SK-N-SH treated with all-trans-retinoic acid at 6 μM for 48 hours (cell line): ENCODE measurements at regions not wholly inside any gene's neighbourhood (a gene's known extent, or its start where the extent isn't known, plus 50 kb on each side); places are given as distances from the start of the nearest gene placed in this dataset.
"Not testable (repeated sequence)": the region's sequence is repeated elsewhere in the genome, so short reads cannot be mapped to it uniquely, and the experiment has no call there.

Experiments used
- ATAC-seq: fragments of 200-7000 bp; cut with Tn5 transposase; 3 replicates; pipeline ENCODE4 v1.9.1; 2020; ENCODE audit warnings: mild to moderate bottlenecking, moderate library complexity
- ARNTL ChIP-seq: fragments of 450-650 bp; formaldehyde crosslinking; IDR thresholded peaks from 2 replicates; pipeline ENCODE4 v1.5.0; 2020; ENCODE audit warnings: low read depth, mild to moderate bottlenecking, moderate library complexity, borderline replicate concordance
- BACH2 ChIP-seq: fragments of 250-450 bp; sonication (Bioruptor Pico); IDR thresholded peaks from 2 replicates; pipeline ENCODE4 v1.9.0; 2021; ENCODE audit warnings: mild to moderate bottlenecking, borderline replicate concordance
- CREB5 ChIP-seq: fragments of 250-450 bp; sonication (Bioruptor Pico); IDR thresholded peaks from 2 replicates; pipeline ENCODE4 v1.5.1; 2020; ENCODE audit warnings: low read depth, mild to moderate bottlenecking, moderate library complexity
- CSDC2 ChIP-seq: fragments of 250-450 bp; sonication (Bioruptor Pico); IDR thresholded peaks from 2 replicates; pipeline ENCODE4 v1.5.0; 2020; ENCODE audit warnings: mild to moderate bottlenecking, moderate library complexity
- CSRNP3 ChIP-seq: fragments of 250-450 bp; sonication (Bioruptor Pico); IDR thresholded peaks from 2 replicates; pipeline ENCODE4 v1.5.1; 2021; ENCODE audit warnings: mild to moderate bottlenecking, moderate library complexity
- ESRRG ChIP-seq: fragments of 250-450 bp; sonication (Bioruptor Pico); IDR thresholded peaks from 2 replicates; pipeline ENCODE4 v1.6.1; 2021; ENCODE audit warnings: mild to moderate bottlenecking
- GLIS3 ChIP-seq: fragments of 250-450 bp; sonication (Bioruptor Pico); IDR thresholded peaks from 2 replicates; pipeline ENCODE4 v1.5.0; 2020; ENCODE audit warnings: mild to moderate bottlenecking, moderate library complexity
- ISL1 ChIP-seq: fragments of 250-450 bp; sonication (Bioruptor Pico); IDR thresholded peaks from 2 replicates; pipeline ENCODE4 v2.1.2; 2022; ENCODE audit warnings: mild to moderate bottlenecking, moderate library complexity
- OSR1 ChIP-seq: fragments of 250-450 bp; sonication (Bioruptor Pico); IDR thresholded peaks from 2 replicates; pipeline ENCODE4 v1.8.0; 2022; ENCODE audit warnings: moderate library complexity, mild to moderate bottlenecking, inconsistent platforms
- PPARA ChIP-seq: fragments of 250-450 bp; sonication (Bioruptor Pico); IDR thresholded peaks from 2 replicates; pipeline ENCODE4 v1.5.0; 2020; ENCODE audit warnings: mild to moderate bottlenecking, borderline replicate concordance
- RARB ChIP-seq: fragments of 250-450 bp; sonication (Bioruptor Pico); IDR thresholded peaks from 2 replicates; pipeline ENCODE4 v1.8.0; 2021; ENCODE audit warnings: mild to moderate bottlenecking, moderate library complexity
- SNAI2 ChIP-seq: fragments of 250-450 bp; sonication (Bioruptor Pico); IDR thresholded peaks from 2 replicates; pipeline ENCODE4 v1.5.0; 2020; ENCODE audit warnings: mild to moderate bottlenecking, moderate library complexity
- TCF4 ChIP-seq: fragments of 250-450 bp; sonication (Bioruptor Pico); IDR thresholded peaks from 2 replicates; pipeline ENCODE4 v1.8.0; 2021; ENCODE audit warnings: mild to moderate bottlenecking, moderate library complexity, borderline replicate concordance
- TOX ChIP-seq: fragments of 250-450 bp; sonication (Bioruptor Pico); IDR thresholded peaks from 2 replicates; pipeline ENCODE4 v1.8.0; 2021; ENCODE audit warnings: mild to moderate bottlenecking, moderate library complexity, borderline replicate concordance
- TSHZ2 ChIP-seq: fragments of 250-450 bp; sonication (Bioruptor Pico); IDR thresholded peaks from 2 replicates; pipeline ENCODE4 v1.5.0; 2020; ENCODE audit warnings: mild to moderate bottlenecking, moderate library complexity
- ZC3H10 ChIP-seq: fragments of 250-450 bp; sonication (Bioruptor Pico); IDR thresholded peaks from 2 replicates; pipeline ENCODE4 v1.5.1; 2021; ENCODE audit warnings: mild to moderate bottlenecking, moderate library complexity
- ZFP3 ChIP-seq: fragments of 250-450 bp; sonication (Bioruptor Pico); IDR thresholded peaks from 2 replicates; pipeline ENCODE4 v1.5.0; 2020; ENCODE audit warnings: mild to moderate bottlenecking, moderate library complexity
- ZNF565 ChIP-seq: fragments of 450-650 bp; formaldehyde crosslinking; conservative IDR thresholded peaks from 2 replicates; pipeline ENCODE4 v1.5.0; 2020; ENCODE audit warnings: low read depth, mild to moderate bottlenecking, moderate library complexity
- ZNF70 ChIP-seq: fragments of 450-650 bp; formaldehyde crosslinking; IDR thresholded peaks from 2 replicates; pipeline ENCODE4 v1.5.0; 2020; ENCODE audit warnings: mild to moderate bottlenecking, moderate library complexity
- ZNF8 ChIP-seq: fragments of 450-650 bp; formaldehyde crosslinking; IDR thresholded peaks from 2 replicates; pipeline ENCODE4 v1.5.0; 2020; ENCODE audit warnings: mild to moderate bottlenecking, moderate library complexity

DNA sequence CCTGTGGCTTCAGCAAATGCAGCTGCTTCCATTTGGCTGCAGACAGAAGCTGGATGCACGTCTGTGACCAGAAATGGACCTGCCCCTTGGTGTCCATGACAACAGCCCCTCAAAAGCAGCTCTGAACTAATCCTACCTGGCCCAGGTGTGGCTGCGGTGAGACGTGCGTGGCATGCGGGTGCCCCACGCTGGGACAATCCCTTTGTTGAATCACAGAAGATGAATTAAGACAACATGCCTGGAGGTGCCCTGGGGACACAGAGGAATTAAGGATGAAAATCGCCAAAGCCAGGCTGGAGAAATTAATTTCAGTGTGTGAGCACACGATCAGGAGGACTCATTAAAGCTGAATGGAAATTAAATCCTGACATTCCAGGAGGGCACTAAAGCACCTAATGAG, 281.2 kb upstream of the SFSWAP start:
- not testable (repeated sequence) for ATAC-seq

DNA sequence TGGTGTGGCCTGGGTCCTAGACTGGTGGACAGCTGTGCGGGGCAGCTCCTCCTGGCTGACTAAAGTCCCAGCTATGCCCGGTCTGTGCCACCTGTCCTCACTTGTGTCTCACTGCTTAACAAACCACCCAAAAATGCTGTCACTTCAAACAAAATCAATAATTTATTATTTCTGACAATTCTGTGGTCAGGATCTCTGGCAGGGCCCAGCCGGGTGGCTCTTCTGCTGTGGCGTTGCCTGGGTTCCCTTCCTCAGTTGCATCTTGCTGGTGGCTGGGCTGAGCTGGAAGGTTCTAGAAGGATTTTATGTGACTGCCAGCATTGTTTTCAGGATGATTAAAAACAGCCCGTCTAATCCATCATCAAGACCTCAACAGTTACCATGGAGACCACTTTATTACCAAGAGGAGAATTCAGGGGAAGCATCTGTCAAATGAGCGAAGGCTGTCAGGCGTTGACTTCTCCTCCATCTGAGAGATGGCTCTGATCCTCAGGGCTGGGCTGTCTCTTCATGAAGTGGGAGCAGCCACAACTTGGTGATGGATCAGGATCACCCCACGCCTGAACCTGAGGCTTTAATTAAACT, 280.6 kb upstream of the SFSWAP start:
- ATAC-seq: no peak
- TF ChIP-seq TCF4 (CRISPR knock-in tag) (no peak), BACH2 (CRISPR knock-in tag) (no peak), ZNF8 (CRISPR knock-in tag) (no peak), ARNTL (no peak), ISL1 (CRISPR knock-in tag) (no peak), SNAI2 (CRISPR knock-in tag) (no peak)

GRCh38 chr12:131431126-131431655, 279.7 kb upstream of the SFSWAP start:
- not testable (repeated sequence) for ATAC-seq

DNA sequence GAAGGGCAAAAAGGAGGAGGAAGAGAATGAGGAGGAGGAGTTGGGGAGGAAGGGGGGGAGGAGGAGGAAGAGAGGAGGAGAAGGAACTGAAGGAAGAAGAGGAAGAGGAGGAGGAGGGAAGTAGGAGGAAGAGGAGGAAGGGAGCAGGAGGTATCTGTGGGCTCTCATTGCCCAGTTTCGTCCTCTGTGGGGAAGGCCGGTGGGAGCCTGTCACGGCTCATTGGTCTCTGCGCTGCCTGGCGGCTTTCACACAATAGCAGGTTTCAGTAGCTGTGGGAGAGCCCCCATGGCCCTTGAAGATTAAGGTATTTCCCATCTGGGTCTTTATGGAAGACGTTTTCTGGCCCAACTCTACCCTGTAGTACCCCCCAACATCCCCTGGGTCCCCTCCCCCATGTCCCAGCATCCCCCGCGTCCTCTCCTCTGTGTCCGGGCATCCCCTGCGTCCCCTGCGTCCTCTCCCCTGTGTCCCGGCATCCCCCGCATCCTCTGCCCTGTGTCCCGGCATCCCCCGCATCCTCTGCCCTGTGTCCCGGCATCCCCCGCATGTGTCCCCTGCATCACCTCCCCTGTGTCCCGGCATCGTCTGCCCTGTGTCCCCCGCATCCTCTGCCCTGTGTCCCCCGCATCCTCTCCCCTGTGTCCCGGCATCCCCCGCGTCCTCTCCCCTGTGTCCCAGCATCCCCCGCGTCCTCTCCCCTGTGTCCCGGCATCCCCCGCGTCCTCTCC, 278.2 kb upstream of the SFSWAP start:
- no peak for TF ChIP-seq TSHZ2 (CRISPR knock-in tag)
- TF ChIP-seq CREB5 (CRISPR knock-in tag): no peak
- no peak for TF ChIP-seq TOX (CRISPR knock-in tag)
- TF ChIP-seq SNAI2 (CRISPR knock-in tag): no peak
- no peak for TF ChIP-seq ZFP3
- TF ChIP-seq ZC3H10 (CRISPR knock-in tag): no peak
- TF ChIP-seq TCF4 (CRISPR knock-in tag): no peak
- TF ChIP-seq ESRRG (CRISPR knock-in tag): no peak
- no peak for TF ChIP-seq ARNTL
- TF ChIP-seq CSRNP3 (CRISPR knock-in tag): no peak
- no peak for ATAC-seq

DNA sequence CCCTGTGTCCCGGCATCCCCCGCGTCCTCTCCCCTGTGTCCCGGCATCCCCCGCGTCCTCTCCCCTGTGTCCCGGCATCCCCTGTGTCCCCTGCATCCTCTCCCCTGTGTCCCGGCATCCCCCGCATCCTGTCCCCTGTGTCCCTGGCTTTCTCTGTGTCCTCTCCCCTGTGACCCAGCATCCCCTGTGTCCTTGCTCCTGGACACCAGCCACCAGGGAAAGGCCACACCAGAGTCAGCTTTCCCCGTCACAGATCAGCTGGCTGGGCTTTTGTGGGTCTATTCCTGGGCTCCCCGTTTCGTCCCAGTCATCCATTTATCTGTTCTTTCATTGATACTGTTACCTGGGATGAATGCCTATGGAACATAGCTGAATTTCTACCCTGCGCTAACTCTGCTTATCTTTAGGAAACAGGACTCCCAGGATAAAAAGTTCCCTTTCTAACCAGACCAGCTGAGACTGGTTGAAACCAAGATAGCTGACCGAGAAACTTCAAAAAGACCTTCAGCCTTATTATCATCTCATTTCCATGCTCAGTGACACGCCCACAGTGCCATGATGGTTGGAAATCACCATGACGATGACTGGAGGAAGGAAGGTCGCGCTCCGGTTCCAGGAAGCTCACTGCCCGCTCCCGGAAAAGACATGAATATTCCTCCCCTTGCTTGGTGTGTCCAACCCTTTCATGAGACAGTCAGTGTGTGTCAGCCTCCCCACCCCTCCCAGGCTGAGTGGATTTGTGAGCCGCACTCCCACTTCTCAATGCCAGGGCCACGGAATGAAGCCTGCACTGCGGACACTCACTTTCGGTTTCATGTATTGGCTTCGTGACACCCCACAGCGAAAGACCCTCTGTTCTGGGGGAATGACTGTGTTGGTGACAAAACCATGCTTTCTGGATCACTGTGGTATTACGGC, 276.4 kb upstream of the SFSWAP start:
- no peak for ATAC-seq
- no peak for TF ChIP-seq CSDC2 (CRISPR knock-in tag)
- TF ChIP-seq RARB (CRISPR knock-in tag): no peak
- TF ChIP-seq ZNF8 (CRISPR knock-in tag): no peak
- TF ChIP-seq TOX (CRISPR knock-in tag): no peak
- TF ChIP-seq TSHZ2 (CRISPR knock-in tag): no peak
- no peak for TF ChIP-seq ISL1 (CRISPR knock-in tag)
- TF ChIP-seq ESRRG (CRISPR knock-in tag): no peak
- no peak for TF ChIP-seq PPARA (CRISPR knock-in tag)
- no peak for TF ChIP-seq ZNF70 (CRISPR knock-in tag)
- TF ChIP-seq SNAI2 (CRISPR knock-in tag): no peak
- TF ChIP-seq CSRNP3 (CRISPR knock-in tag): no peak
- no peak for TF ChIP-seq ZNF565
- no peak for TF ChIP-seq OSR1 (CRISPR knock-in tag)
- TF ChIP-seq TCF4 (CRISPR knock-in tag): no peak
- TF ChIP-seq GLIS3 (CRISPR knock-in tag): no peak
